NCI-H2081 (cell line): ENCODE measurements at regions not wholly inside any gene's neighbourhood (a gene's known extent, or its start where the extent isn't known, plus 50 kb on each side); places are given as distances from the start of the nearest gene placed in this dataset.
A peak's percentile ranks its signal among the peaks of the same experiment; 100 is the strongest.
"Not testable (repeated sequence)": the region's sequence is repeated elsewhere in the genome, so short reads cannot be mapped to it uniquely, and the experiment has no call there.

Experiments
- DNase-seq, 2 experiments: peaks; one replicate each; lab custom pipeline; 2025; lab: John Stamatoyannopoulos, UW

- DNase-seq = no peak
These were observed 89.0 kb downstream of the NAF1 start for GRCh38 chr4:163077680-163078079.

GRCh38 chr4:163072222-163072621 is 94.5 kb downstream of the NAF1 start:
- no peak for DNase-seq

- DNase-seq = no peak
These were observed 95.4 kb downstream of the NAF1 start for GRCh38 chr4:163071308-163071707.

- DNase-seq = no peak
These were observed 96.7 kb downstream of the NAF1 start for GRCh38 chr4:163070023-163070422.

GRCh38 chr4:163063891-163064290 is 102.8 kb downstream of the NAF1 start:
- DNase-seq = no peak

GRCh38 chr4:163048447-163048846 is 118.2 kb downstream of the NAF1 start:
- DNase-seq = peak; percentile 14 to 29

GRCh38 chr4:163042306-163042705 is 124.4 kb downstream of the NAF1 start:
- no peak for DNase-seq

GRCh38 chr4:163017135-163017534 is 149.6 kb downstream of the NAF1 start:
- DNase-seq = no peak

GRCh38 chr4:163012816-163013215 is 153.9 kb downstream of the NAF1 start:
- DNase-seq = no peak

GRCh38 chr4:163003979-163004378 is 162.7 kb downstream of the NAF1 start:
- no peak for DNase-seq

- DNase-seq = no peak
These were observed 178.2 kb downstream of the NAF1 start for GRCh38 chr4:162988530-162988929.

GRCh38 chr4:162985131-162985530 is 181.6 kb downstream of the NAF1 start:
- no peak for DNase-seq

GRCh38 chr4:162984621-162985020 is 182.1 kb downstream of the NAF1 start:
- DNase-seq = no peak

- DNase-seq = no peak
These were observed 184.9 kb downstream of the NAF1 start for GRCh38 chr4:162981823-162982222.

GRCh38 chr4:162978398-162978797 is 188.3 kb downstream of the NAF1 start:
- no peak for DNase-seq

- no peak for DNase-seq
These were observed 188.9 kb downstream of the NAF1 start for GRCh38 chr4:162977788-162978187.

- no peak for DNase-seq
These were observed 193.9 kb downstream of the NAF1 start for GRCh38 chr4:162972661-162973330.

GRCh38 chr4:162969194-162969593 is 197.5 kb downstream of the NAF1 start:
- DNase-seq = no peak

GRCh38 chr4:162965978-162966377 is 200.7 kb downstream of the NAF1 start:
- DNase-seq = not testable (repeated sequence)

GRCh38 chr4:162959046-162959445 is 207.6 kb downstream of the NAF1 start:
- peak in 1 of 2 experiments; percentile 2 for DNase-seq

- DNase-seq = no peak
These were observed 209.1 kb downstream of the NAF1 start for GRCh38 chr4:162957521-162958143.

- DNase-seq = no peak
These were observed 211.7 kb downstream of the NAF1 start for GRCh38 chr4:162954976-162955375.

- no peak for DNase-seq
These were observed 214.5 kb downstream of the NAF1 start for GRCh38 chr4:162952232-162952631.

GRCh38 chr4:162945713-162946112 is 221.0 kb downstream of the NAF1 start:
- no peak for DNase-seq
